Stimulated activated CD4-positive, alpha-beta T cell treated with anti-CD3 and anti-CD28 coated beads, TNF-alpha, amount 100 ng/mL, for 24 hours (primary cell): ENCODE measurements at regions not wholly inside any gene's neighbourhood (a gene's known extent, or its start where the extent isn't known, plus 50 kb on each side); places are given as distances from the start of the nearest gene placed in this dataset.

Experiments used
- DNase-seq, 3 experiments: peaks; one replicate each; pipeline ENCODE4 v3.0.0-alpha.2; 2020; ENCODE audit warnings: low read depth in 3 of 3

DNA sequence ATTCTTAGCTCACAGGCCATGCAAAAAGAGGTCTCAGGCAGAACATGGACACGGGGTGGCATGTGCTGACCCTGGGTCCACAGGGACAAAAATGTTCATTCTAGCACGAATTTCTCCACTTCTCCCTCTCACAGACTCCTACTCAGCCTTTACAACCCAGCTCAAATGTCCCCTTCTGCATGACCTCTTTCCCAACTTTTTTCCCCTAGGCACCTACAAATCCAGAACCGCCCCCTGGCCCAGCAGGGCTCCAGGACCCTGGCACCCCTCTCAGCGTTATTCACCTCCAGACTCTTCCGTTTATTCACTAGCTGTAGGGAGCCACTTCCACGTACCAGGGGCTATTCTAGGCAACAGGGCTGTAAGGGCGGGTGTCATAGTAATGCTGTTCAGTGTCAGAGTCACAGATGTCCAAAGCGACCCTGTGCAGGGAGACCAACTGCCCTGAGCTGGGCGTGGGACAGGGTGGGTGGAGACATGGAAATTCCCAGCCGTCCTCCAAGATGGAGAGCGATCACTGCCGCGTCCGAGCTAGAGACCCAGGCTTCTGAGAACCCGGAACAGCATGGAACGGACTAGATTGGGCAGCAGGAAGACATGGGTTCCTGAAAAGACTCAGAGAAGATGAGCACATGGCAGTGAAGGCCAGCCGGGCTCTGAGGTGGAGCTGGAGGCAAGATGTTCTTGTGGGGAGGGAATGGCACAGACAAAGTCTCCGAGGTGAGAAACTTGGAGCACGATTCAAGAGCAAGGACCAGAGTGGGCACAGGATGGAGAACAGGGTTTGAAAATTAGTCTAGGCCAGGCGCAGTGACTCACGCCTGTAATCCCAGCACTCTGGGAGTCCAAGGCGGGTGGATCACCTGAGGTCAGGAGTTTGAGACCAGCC is 274.9 kb upstream of the RTL1 start:
- DNase-seq = no peak

DNA sequence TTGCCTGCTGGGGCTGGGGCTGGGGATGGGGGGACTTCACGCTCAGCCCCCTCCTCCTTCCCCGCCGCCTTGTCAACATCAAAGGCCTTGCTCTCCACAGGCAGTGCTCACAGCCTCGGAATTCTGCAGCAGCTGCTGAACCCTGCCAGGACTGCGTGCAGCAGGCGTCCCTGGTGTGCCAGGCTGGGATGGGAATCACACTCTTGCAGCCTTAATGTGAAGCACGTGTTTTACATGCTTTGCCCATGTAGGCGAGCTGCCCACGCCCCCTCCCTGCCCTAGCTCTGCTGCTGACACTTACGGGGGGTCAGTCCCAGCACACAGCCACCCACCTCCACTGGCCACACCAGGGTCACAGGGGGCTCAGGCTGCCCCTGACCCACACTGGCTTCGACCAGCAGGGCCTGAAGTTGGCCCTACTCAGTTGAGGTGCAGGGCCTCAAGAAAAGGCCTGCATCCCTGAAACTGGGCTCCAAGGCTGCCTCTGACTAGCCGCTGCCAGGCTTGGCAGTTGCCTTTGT is 276.2 kb upstream of the RTL1 start:
- no peak for DNase-seq

DNA sequence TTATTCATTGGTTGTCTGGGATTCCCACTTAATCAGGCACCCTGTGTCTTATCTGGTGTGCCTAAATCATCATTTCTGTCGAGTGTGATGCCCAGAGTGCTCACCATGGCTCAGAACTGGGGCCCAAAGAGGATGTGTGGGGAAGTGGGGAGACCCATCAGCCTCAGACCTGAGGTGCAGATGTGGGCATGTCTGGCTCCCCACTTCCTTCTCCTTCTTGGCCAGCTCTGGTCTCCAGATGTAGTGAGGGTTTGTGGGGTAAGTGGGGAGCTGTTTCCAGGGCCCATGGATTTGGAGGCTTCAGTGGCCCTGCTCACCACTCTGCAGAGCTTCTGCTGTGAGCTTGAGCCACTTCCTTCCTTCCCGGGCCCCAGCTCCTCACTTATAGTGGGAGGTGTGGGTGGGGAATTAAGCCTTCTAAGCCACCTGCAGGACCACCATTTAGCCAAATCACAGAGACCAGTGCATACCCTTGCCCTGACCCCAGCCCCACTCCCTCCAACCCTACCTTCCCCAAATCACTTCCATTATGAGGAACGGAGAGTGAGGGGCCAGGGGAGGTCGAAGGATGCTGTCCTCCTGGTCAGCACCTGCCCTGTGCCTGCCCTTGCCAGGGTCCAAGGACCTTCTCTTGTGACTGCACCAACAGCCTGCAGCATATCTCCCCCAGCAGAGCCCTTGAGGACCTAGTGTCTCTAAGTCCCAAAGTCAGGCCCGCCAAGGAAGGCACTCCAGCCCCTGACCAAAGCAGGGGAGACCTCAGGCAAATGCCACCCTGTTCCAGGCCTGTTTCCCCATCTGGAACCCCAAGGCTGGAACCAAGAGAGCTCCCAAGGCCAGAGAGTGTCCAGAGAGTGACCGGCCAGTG is 278.2 kb upstream of the RTL1 start:
- DNase-seq = no peak

DNA sequence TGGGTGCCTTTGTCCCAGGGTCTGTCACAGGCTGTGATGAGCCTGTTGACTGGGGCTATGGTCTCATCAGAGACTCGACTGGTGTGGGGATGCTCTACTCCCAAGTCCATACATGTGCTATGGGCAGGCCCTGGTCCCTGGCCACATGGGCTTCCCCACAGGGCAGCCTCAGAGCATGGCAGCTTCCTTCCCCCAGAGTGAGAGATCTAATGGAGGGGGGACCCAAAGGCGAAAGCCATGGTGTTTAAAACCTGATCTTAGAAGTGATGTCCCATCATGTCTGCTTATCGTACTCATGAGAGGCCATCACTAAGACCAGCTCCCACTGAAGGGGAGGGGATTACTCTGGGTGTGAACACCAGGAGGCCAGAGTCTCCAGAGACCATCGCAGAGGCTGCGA is 279.0 kb upstream of the RTL1 start:
- no peak for DNase-seq

DNA sequence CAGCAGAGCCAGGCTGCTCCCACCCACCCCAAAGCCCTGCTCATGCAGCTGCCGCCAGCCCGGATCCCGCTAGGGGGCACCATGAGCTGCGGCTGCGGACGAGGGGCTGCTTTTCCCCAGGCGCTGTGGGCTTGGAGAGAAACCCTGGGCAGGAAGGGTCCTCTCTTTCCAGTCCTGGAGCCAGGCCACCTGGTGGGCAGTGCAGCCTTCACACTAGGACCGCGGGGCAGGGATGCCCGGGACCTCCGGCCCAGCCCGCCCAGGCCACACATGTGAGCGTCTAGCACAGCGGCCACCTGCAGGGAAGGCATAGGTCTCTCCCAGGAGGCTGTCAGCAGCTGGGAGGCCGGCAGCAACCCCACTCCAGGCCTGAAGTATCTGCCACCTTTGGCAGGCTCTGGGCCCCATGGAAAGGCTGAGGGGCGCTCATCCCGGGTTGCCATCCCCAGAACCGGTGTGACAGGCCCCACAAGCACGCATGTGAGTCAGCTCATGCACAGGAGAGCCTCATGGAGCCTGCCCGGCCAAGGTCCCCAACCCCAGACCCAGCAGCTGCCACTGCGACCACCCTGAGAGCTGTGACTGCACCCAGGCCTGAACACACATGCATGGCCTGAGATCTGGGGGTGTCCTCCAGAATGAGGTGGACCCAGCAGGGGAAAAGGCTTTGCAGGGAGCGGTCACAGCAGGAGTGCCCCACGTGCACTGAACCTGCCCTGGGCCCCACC is 280.0 kb upstream of the RTL1 start:
- DNase-seq = no peak

DNA sequence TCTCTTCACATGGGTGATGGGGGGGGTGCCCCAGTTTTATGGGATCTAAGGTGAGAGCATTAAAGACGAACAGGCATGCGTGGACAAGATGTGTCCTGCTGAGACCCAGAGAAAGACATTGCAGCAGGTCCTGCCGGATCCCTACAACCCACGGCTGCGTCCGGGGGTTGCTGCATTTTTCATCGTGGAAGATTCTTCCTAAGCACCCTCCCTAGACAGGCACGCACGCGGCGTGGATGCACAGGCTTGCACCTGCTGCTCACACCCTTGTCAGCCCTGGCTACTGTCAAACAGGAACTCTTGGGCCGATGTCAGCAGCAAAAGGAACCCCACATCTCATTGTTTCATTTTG is 280.6 kb upstream of the RTL1 start:
- DNase-seq = no peak

DNA sequence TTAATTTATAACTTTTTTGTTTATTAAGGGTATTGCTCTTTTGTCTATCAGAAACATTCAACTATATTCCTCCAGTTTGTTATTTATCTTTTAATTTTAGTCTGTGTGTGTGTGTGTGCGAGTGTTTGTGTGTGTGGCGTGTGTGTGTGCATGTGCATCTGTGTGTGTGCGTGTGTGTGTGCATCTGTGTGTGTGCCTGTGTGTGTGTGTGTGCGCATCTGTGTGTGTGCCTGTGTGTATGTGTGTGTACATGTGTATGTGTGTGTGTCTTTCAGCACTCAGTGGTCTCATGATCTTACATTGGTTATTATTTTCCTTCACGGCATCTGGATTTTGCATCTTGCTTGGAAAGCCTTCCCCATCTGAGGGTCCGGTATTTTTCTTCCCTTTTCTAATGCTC is 281.1 kb upstream of the RTL1 start:
- no peak for DNase-seq

DNA sequence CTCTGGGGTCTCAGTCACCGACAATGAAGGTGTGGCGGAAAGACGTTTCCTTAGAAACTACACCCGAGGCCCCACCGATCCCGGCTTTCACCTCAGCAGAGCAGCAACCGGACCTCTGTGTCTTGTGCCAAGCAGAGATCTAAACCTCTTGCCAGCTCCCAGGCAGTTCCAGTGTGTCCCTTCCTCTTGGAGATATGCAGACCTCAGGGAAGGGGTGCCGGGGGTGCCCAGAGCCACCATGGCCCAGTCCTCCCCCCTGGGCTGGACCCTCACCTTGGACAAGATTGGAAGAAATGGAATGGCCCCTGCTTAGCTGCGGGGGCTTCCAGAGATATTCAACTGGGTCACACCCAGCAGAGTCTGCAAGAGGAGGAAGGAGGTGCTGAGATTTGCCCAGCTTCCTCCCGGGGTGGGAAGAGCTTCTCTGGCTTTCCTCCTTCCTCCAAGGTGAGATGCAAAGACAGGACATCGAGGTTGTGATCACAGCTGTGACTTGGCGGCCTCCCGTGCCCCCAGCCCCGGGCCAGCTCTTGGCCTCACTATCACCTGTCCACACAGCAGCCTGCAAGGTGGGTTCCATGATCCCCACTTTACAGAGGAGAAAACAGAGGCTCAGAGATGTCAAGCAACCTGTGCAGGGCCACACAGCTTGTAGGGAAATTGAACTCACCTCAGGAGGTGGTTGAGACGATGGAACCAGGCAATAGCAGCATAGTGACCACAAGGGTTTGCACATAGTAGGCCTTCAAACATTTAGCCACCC is 281.7 kb upstream of the RTL1 start:
- DNase-seq = no peak

DNA sequence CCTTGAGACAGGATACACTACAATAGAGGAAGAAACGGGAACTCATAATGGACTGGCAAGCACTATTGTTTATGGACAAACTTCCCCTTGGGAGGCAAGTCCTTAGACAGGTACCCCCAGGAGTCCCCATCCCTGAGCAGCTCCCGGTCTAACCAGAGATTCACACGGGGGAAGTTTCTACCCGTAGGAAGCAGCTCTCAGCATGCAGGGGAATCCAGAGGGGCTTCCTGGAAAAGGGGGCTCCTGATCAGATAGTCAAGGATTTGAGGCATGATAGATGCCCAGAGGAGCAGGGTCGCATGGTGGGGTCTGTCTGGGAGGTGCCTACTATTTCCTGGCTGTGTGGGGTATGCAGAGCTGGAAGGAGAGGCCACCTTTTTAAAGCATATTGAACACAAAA is 282.4 kb upstream of the RTL1 start:
- no peak for DNase-seq

DNA sequence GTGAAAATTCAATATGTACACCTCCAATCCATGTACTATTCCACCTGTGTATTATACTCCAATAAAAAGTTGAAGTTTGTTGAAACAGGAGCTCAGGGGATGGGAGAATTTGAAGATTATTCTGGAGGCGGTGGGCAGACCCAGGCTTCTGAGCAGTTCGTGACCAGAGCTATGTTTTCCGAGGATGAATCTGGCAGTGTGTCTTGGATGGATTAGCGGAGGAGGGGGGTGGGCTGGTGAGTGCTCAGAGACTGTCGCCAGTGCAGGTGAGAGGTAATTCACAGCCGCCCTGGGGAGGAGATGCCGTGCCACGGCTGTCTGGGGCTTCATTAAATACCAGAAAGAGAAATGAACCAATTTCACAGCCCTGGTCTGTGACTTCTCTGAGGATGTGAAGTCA is 283.0 kb upstream of the RTL1 start:
- no peak for DNase-seq

DNA sequence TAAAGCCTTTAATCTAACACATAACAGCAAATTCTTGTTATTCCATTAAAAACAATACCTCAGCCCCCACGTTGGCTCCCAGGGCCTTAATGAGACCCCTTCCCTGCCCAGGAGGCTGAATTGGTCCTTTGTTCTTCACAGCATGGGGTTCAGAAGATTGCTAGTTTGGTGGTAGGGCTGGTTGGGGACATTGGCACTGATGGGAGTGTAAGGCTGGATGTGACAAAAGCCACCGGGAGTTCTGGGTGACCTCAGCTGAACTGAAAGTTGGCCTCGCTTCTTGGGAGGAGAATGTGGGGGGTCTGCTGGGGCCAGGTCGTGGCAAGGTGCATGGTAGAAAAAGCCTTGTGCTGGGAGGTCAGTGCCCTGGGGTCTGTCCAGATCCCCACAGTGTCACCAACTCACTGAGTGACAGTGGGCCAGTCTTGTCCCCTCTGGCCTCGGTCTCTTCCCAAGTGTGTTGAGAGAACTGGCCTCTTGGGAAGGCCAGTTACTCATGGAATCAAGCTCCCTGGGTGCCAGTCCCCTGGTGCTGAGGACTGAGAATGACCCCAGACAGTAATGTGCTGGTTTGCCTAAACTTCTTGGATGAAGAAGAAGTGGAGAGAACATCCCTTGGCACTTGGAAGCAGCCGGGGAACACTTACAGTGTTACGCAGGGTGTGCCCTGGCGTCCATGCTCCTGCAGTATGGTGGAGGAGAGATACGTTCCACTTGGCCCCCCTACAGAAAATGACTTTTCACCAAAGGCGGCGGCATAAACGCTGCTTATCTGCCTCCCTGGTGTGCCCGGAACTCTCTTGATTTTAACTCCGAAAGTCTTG is 283.7 kb upstream of the RTL1 start:
- DNase-seq = no peak

DNA sequence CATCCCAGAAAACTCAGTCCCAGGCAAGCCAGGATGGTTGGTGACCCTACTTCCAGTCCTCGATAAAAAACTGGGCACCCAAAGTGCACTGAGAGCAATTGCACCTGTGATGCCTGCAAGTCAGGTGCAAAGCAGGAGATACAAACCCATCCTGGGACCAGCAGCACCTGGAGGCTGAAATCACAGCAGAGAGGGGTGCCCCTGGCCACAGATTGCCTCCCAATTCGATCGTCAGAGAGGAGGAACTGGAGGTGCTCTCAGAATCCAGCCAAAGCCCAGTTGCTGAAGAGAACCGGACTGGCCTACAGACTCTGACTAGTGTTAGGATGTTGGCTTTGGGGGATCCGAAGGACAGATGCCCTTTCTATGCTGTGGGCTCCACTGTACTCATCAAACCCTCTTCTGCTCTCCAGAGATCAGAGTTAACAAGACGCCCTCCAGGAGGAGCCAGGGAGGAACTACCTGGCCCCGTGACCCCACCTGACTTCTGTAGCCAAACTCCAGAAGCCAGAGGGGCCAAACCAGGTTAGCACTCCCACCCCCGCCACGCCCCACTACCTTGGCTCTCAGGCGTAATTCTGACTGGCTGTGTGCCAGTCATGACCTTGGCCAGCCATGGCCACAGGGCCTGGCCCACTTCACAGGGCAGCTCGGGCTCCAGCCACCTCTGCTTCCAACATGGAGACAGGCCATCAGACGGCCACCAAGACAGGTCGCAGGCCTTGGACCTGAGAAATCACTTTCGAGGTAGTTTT is 284.5 kb upstream of the RTL1 start:
- no peak for DNase-seq

DNA sequence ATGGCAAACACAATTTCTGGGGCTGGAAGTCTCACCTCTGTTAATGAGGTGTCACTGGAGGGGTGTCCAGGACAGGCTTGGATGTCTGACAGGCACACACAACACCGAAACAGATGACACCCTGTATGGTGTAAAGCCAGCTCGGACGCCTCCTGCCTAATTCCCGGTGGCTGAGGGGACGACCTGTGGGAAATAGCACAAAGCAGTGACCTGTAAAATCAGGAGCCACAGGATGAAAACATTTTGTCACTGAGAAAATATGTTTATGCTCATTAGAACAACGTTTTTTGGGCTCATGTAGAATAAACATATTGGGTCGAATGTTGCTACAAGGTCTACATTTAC is 285.0 kb upstream of the RTL1 start:
- no peak for DNase-seq

DNA sequence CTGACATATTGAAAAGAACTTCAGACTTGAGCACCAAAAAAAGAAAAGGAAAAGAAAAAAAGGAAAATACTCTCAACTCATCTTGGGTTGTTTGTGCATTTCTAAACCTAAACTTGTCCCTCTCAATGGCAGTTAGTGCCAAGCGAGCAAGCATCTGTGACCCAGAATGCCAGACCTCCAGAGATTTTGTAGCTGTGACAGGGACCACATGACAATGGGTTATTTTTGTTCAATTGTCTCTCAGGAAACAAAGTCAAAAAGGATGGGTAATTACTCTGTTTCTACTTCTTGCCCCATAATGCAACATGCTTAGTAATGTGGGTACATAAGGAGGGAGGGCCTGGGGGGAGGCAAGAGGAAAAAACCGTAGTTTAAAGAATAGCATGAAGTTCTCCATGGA is 285.7 kb upstream of the RTL1 start:
- no peak for DNase-seq

DNA sequence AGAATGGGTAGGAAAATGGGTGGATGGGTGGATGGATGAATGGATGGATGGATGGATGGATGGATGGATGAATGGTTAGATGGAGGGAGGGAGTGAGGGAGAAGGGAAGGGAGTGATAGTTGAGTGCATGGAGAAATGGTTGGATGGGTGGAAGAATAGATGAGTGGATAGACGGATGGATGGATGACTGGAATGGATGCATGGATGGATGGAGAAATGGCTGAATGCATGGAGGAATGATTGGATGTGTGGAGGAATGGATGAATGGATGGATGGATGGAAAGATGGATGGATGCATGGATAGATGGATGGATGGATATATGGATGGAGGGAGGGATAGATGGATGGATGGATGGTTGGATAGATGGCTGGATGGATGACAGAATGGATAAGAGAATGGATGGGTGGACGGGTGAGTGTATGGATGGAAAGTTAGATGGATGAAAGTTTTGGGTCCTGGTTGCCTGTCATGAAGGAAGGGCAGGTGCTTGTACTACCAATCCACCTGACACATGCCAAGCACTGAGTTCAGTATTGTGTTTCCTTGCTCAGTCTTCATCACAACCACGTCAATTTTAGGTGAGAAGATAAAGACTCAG is 286.5 kb upstream of the RTL1 start:
- DNase-seq = no peak

DNA sequence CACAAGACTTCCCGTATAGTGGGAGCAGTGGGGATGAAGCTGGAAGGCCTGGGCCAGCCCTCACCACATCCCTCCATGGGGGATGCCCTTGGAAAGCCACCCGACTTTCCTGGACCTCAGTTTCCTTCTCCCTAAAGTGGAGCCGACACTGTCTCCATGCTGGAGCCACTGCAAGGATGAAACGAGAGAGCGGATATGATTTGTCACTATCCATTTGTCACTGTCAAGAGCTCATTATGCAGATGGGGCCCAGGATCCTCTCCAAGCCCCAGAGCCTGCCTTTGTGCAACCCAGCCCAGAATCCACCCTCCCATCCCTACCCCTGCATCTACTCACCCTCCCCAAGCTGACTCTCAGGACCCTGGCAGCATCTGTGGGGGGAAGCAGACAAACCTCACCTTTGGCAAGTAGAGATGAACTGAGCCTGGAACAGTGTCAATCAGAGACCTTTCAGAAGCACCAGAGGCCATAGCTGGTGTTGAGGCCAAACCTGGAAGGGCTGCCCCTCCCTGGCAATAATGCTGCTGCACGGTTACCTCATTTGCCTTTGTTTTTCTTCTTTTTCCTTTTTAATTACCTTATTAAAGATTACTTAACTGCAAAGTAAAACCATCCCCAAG is 287.7 kb upstream of the RTL1 start:
- DNase-seq = no peak

DNA sequence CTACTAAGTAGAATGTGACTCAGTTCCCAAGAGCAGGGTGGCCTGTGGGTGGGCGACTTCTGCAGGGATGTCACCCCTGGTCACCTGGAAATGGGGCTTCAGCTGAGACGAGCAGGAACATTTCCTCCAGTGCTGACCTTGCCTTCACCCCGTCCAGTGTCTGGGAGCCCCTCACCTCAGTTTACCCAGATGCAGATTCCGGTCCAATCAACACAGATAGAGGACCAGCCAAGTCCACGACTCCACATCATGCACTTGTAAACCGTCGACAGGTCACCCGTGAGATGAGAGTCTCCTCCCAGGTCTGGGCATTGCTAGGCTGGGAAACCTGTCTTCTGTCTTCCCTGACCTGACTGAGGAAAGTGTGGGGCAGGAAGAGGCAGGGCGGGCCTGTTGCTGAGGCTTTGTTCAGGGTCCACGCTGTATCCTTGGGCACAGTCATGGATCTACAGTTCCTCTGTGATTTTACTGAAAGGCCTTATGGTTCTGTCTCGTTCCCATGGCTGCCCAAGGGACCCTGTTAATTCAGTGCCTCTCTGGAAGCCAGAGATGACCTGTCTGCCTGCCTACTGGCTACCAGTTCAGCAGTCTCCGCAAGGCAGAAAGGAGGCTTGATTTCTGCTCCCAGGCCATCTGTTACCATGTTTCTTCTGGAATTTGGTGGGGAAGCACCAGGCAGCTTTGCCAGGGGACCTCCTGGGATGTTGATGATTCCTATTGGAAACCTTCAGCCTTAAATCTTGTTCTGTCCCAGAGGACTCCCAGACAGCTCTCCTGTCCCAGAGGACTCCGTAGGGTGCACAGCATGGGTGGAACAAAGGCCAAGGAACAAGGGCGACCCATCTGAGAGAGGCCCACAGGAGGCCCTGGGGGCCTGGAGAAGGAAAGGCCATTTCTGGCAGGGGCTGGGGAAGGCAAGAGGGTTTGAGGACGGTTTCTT is 288.5 kb upstream of the RTL1 start:
- no peak for DNase-seq

DNA sequence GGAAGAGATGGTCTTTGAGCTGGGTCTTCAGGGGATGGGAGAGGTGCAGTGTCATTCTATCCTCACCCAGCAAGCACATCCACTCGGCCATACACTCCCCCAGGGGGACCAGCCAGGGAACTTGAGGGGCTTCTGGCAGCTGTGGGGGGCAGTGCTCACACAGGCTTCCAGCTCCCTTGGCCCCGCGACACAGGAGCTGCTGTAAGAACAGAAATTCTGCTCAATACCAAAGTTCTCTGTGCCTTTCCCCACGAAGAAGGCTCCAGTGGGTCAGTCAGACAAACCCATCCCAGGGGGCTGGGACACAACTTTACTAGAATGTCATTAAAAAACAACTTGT is 289.1 kb upstream of the RTL1 start:
- no peak for DNase-seq
